ENCODE measurements at regions not wholly inside any gene's neighbourhood (a gene's known extent, or its start where the extent isn't known, plus 50 kb on each side); places are given as distances from the start of the nearest gene placed in this dataset.

DNA sequence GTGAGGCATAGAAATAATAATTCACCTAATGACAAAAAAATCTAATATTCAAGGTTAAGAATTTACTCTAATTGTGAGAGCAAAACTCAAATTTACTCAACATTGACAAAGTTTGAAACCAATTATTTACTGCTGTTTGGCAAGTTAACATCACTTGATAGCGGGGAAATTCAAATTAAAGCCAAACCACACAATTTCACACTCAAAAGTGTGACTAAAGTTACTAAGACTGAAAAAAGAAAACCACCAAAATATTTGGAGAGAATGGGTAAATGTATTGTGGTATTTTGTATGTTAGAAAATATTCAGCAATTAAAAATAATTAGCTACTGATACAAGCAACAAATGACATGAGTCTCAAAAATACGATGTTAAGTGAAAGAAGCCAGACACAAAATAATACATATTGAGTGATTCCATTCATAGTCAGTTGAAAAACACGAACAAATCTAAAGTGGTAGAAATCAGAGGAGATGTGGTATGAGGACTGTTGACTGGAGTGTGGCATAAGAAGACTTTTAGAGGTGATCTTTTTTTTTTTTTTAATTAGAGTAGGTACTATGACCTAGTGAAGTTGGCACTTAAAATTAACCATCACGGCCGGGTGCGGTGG is 541.4 kb upstream of the ATXN8OS start:
- no peak overlapping the region for H2AFZ ChIP-seq (ENCODE audit: low read length)
- TF ChIP-seq CTCF (conservative IDR thresholded peaks at IDR 0.05 in 1 of 2, IDR thresholded peaks at IDR 0.05 in 1 of 2; ENCODE audit: low read depth in 1 of 2, low read length in 2 of 2) (no peak), EZH2 (IDR thresholded peaks at IDR 0.05; ENCODE audit: low read length, missing control alignments) (no peak)
- no peaks in the 10 kb centered on the region for H3K36me3 ChIP-seq (ENCODE audit: control insufficient read depth, insufficient read depth, low read length)
- H3K27me3 ChIP-seq (ENCODE audit: control insufficient read depth, insufficient read depth, low read length), result no peaks in the 10 kb centered on the region
- no peak overlapping the region for H3K4me3 ChIP-seq (replicated peaks in 1 of 4; ENCODE audit: control extremely low read depth in 1 of 4, insufficient read depth in 1 of 4, low read depth in 3 of 4, low read length in 4 of 4)
- H3K4me1 ChIP-seq (ENCODE audit: control insufficient read depth, extremely low read depth, insufficient read depth, low read length), result no peaks in the 10 kb centered on the region
- DNase-seq (ENCODE audit: low read depth in 2 of 2), result no peak
- H3K27ac ChIP-seq (ENCODE audit: insufficient read depth, low read length), result no peak overlapping the region
- no peak overlapping the region for H3K4me2 ChIP-seq (ENCODE audit: extremely low read depth, insufficient read depth, low read length)
- H3K9ac ChIP-seq (ENCODE audit: insufficient read depth, low read length), result no peak overlapping the region
- no peaks in the 10 kb centered on the region for H3K79me2 ChIP-seq (ENCODE audit: control insufficient read depth, insufficient read depth, low read length)
- no peaks in the 10 kb centered on the region for H4K20me1 ChIP-seq (ENCODE audit: control insufficient read depth, extremely low read depth, insufficient read depth, low read length)
- no peaks in the 10 kb centered on the region for H3K9me3 ChIP-seq (ENCODE audit: control insufficient read depth, insufficient read depth, low read depth, low read length)

DNA sequence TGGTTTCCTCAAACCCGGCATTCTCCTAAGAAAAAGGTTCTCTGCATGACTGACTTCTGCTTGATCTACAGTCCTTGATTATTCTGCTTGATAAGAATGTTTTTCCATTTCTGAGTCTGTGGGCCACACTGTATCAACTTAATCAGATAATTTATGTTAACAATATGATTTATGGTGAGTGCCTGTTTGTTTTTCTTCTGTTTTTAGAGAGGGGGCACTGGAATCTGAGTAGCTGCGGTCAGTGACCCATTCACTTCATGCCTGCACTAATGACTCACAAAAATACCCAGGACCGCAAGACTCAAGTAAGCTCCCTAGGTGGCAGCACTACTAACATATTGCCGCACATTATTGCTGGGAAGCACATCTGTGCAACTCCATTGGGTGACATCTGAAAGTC is 542.3 kb upstream of the ATXN8OS start:
- TF ChIP-seq EZH2 (IDR thresholded peaks at IDR 0.05; ENCODE audit: low read length, missing control alignments) (no peak), CTCF (conservative IDR thresholded peaks at IDR 0.05 in 1 of 2, IDR thresholded peaks at IDR 0.05 in 1 of 2; ENCODE audit: low read depth in 1 of 2, low read length in 2 of 2) (no peak)
- DNase-seq (ENCODE audit: low read depth in 2 of 2), result peak; percentile 41 to 79
- no peaks in the 10 kb centered on the region for H3K27me3 ChIP-seq (ENCODE audit: control insufficient read depth, insufficient read depth, low read length)

DNA sequence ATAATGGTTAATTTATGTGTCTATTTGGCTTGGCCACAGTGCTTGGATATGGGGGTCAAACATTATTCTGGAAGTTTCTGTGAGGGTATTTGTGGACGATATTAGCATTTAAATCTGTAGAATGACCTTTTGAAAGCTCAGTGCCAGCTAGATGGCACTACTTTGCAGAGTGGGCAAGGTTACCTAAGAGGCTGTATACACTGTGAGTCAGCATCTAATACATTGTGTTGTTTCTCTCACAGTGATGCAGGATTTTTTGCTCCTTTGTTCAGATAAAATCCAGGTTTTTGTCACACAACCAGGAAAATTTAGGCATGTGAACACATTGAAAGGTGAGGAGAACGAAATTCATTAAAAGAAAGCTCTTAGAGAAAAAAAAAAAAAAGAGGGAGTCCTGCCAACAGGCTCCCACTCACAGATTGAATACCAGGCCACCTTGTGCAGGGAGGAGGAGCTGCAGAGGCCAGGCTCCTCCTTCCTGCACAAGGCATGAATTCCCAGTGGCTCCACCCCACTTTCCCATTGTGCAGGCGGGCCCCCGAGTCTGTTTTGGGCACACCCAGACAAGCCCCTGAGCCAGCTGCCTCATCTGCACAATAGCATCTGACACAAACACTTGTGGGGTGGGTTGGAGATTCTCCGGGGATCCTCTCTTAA is 551.0 kb upstream of the ATXN8OS start:
- H3K9me3 ChIP-seq (ENCODE audit: control insufficient read depth, insufficient read depth, low read depth, low read length), result no peaks in the 10 kb centered on the region
- H3K4me1 ChIP-seq (ENCODE audit: control insufficient read depth, extremely low read depth, insufficient read depth, low read length), result no peaks in the 10 kb centered on the region
- H3K4me3 ChIP-seq (replicated peaks in 1 of 4; ENCODE audit: control extremely low read depth in 1 of 4, insufficient read depth in 1 of 4, low read depth in 3 of 4, low read length in 4 of 4), result no peak overlapping the region
- no peak overlapping the region for H3K4me2 ChIP-seq (ENCODE audit: extremely low read depth, insufficient read depth, low read length)
- TF ChIP-seq CTCF (conservative IDR thresholded peaks at IDR 0.05 in 1 of 2, IDR thresholded peaks at IDR 0.05 in 1 of 2; ENCODE audit: low read depth in 1 of 2, low read length in 2 of 2) (no peak), EZH2 (IDR thresholded peaks at IDR 0.05; ENCODE audit: low read length, missing control alignments) (no peak)
- H2AFZ ChIP-seq (ENCODE audit: low read length), result no peak overlapping the region
- no peaks in the 10 kb centered on the region for H4K20me1 ChIP-seq (ENCODE audit: control insufficient read depth, extremely low read depth, insufficient read depth, low read length)
- no peaks in the 10 kb centered on the region for H3K79me2 ChIP-seq (ENCODE audit: control insufficient read depth, insufficient read depth, low read length)
- H3K27me3 ChIP-seq (ENCODE audit: control insufficient read depth, insufficient read depth, low read length), result no peaks in the 10 kb centered on the region
- no peak overlapping the region for H3K9ac ChIP-seq (ENCODE audit: insufficient read depth, low read length)
- no peak overlapping the region for H3K27ac ChIP-seq (ENCODE audit: insufficient read depth, low read length)
- H3K36me3 ChIP-seq (ENCODE audit: control insufficient read depth, insufficient read depth, low read length), result no peaks in the 10 kb centered on the region
- no peak for DNase-seq (ENCODE audit: low read depth in 2 of 2)

More for the DNA sequence above, 542.3 kb upstream of the ATXN8OS start:
- H3K9me3 ChIP-seq (ENCODE audit: control insufficient read depth, insufficient read depth, low read depth, low read length), result no peaks in the 10 kb centered on the region
- H3K4me3 ChIP-seq (replicated peaks in 1 of 4; ENCODE audit: control extremely low read depth in 1 of 4, insufficient read depth in 1 of 4, low read depth in 3 of 4, low read length in 4 of 4), result no peak overlapping the region
- H3K9ac ChIP-seq (ENCODE audit: insufficient read depth, low read length), result no peak overlapping the region
- no peak overlapping the region for H3K4me2 ChIP-seq (ENCODE audit: extremely low read depth, insufficient read depth, low read length)
- no peaks in the 10 kb centered on the region for H3K4me1 ChIP-seq (ENCODE audit: control insufficient read depth, extremely low read depth, insufficient read depth, low read length)
- H2AFZ ChIP-seq (ENCODE audit: low read length), result no peak overlapping the region
- H4K20me1 ChIP-seq (ENCODE audit: control insufficient read depth, extremely low read depth, insufficient read depth, low read length), result no peaks in the 10 kb centered on the region
- no peaks in the 10 kb centered on the region for H3K79me2 ChIP-seq (ENCODE audit: control insufficient read depth, insufficient read depth, low read length)
- H3K36me3 ChIP-seq (ENCODE audit: control insufficient read depth, insufficient read depth, low read length), result no peaks in the 10 kb centered on the region
- H3K27ac ChIP-seq (ENCODE audit: insufficient read depth, low read length), result no peak overlapping the region

Data from fibroblast of lung (primary cell).